ENCODE measurements at regions not wholly inside any gene's neighbourhood (a gene's known extent, or its start where the extent isn't known, plus 50 kb on each side); places are given as distances from the start of the nearest gene placed in this dataset.

DNA sequence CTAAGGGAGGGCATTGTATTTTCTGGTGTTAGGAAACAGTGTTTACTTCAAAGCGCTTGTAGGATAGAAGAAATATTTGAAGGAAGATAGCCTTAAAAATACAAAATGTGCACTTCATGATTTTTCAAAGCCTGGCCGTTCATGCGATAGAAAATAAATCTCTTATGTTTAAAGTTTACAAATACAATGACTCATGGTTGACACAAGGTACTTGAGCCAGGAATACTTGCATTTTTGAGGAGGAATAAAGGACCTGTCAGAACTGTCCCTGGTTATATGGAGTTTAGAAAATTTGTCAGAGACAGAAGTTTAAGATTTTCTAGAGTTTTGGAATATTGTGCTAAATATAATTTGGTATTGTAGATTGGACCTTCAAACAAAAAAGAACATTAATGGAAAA, 1223.2 kb upstream of the SLC10A2 start:
- H3K36me3 ChIP-seq: no peaks in the 10 kb centered on the region
- H3K4me3 ChIP-seq: no peak overlapping the region
- no peak for TF ChIP-seq CTCF (IDR thresholded peaks at IDR 0.05)
- intact Hi-C loops (cut with DNase I): no loop called here
- 88 to 94% methylated on average over 3 of the region's 3 CpGs for WGBS, 2 donors
- H3K4me1 ChIP-seq: no peaks in the 10 kb centered on the region
- no peak for DNase-seq
- no peak for ATAC-seq
- H3K27me3 ChIP-seq: no peaks in the 10 kb centered on the region
- no peaks in the 10 kb centered on the region for H3K9me3 ChIP-seq
- no peak overlapping the region for H3K27ac ChIP-seq

GRCh38 chr13:104288496-104288895, 1222.3 kb upstream of the SLC10A2 start:
- Histone ChIP-seq H3K27me3 (no peaks in the 10 kb centered on the region), H3K4me3 (no peak overlapping the region), H3K4me1 (no peaks in the 10 kb centered on the region), H3K9me3 (no peaks in the 10 kb centered on the region), H3K27ac (no peak overlapping the region), H3K36me3 (no peaks in the 10 kb centered on the region)
- intact Hi-C loops (cut with DNase I): no loop called here
- TF ChIP-seq CTCF (IDR thresholded peaks at IDR 0.05): no peak
- no peak for ATAC-seq
- no peak for DNase-seq
- WGBS, 2 donors: 82 to 85% methylated on average over 5 of the region's 5 CpGs

DNA sequence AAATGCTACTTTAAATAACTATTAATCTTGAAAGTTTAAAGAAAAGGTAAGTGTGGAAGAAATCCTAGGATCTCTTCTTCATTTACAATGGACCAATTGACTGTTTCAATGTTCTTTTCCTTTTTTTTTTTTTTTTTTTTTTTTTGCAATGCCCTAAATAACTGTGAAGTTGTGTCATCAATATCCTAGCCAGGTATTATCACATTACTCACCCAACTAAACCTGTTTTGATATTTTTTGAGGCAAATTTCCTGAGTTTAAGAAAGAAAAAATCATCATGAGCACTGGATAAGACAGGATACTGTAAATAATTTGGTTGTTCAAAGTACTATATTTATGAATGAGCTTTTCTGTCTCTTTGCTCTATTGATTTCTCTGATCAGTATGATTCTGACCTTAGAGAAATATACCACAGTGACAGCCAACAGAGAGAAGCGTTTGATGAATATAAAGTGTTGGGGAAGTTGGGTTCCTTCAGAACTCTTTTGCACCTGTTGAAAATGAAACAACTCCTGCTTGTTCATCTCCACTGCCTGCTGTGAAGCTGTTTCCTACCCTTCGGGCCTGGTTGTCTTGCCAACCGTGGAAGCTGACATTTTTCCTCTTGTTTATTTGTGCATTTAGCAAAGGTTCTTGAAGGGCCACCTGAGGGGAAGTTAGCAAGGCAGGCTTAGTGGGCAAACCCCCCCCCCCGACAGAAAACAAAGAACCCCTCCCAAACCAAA, 1220.5 kb upstream of the SLC10A2 start:
- Histone ChIP-seq H3K4me3 (no peak overlapping the region), H3K36me3 (no peaks in the 10 kb centered on the region), H3K9me3 (no peaks in the 10 kb centered on the region), H3K4me1 (no peaks in the 10 kb centered on the region), H3K27ac (no peak overlapping the region), H3K27me3 (no peaks in the 10 kb centered on the region)
- ATAC-seq (no peak), DNase-seq (no peak)
- intact Hi-C loops (cut with DNase I): no loop called here
- no peak for TF ChIP-seq CTCF (IDR thresholded peaks at IDR 0.05)
- 49 to 54% methylated on average over 4 of the region's 4 CpGs for WGBS, 2 donors

GRCh38 chr13:104281910-104282309, 1215.7 kb upstream of the SLC10A2 start:
- Histone ChIP-seq H3K9me3 (peaks cover 0 to 11% (median 0%) of the 10 kb centered on the region in 11 donors), H3K27me3 (no peaks in the 10 kb centered on the region), H3K36me3 (no peaks in the 10 kb centered on the region), H3K4me1 (no peaks in the 10 kb centered on the region), H3K4me3 (no peak overlapping the region), H3K27ac (no peak overlapping the region)
- DNase-seq (no peak), ATAC-seq (peak in 2 of 8 donors; percentile 42 to 63)
- intact Hi-C loops (cut with DNase I): no loop called here
- 69 to 82% methylated on average over 4 of the region's 4 CpGs for WGBS, 2 donors
- TF ChIP-seq CTCF (IDR thresholded peaks at IDR 0.05): no peak
